Activated T-helper 17 cell treated with anti-CD3 and anti-CD28 coated beads, Interleukin-2, amount 50 U/mL, for 72 hours (primary cell): ENCODE measurements at regions not wholly inside any gene's neighbourhood (a gene's known extent, or its start where the extent isn't known, plus 50 kb on each side); places are given as distances from the start of the nearest gene placed in this dataset.
"Not testable (repeated sequence)": the region's sequence is repeated elsewhere in the genome, so short reads cannot be mapped to it uniquely, and the experiment has no call there.

ENCODE experiments used
- ATAC-seq: fragments of 150-1000 bp; cut with Tn5 transposase; replicated peaks from 2 replicates; pipeline ENCODE4 v1.10.0; 2021; ENCODE audit warnings: mild to moderate bottlenecking, moderate library complexity
- H3K27ac Mint-ChIP-seq: one replicate; pipeline ENCODE4 v1.8.0; 2022; ENCODE audit warnings: mixed read lengths
- H3K27me3 Mint-ChIP-seq: one replicate; pipeline ENCODE4 v1.8.0; 2022; ENCODE audit warnings: mixed read lengths
- H3K36me3 Mint-ChIP-seq: one replicate; pipeline ENCODE4 v1.8.0; 2022; ENCODE audit warnings: low read depth, mild to moderate bottlenecking, mixed read lengths
- H3K4me1 Mint-ChIP-seq: one replicate; pipeline ENCODE4 v1.8.0; 2022; ENCODE audit warnings: mixed read lengths
- H3K4me3 Mint-ChIP-seq: one replicate; pipeline ENCODE4 v1.8.0; 2022; ENCODE audit warnings: mild to moderate bottlenecking, mixed read lengths
- H3K9me3 Mint-ChIP-seq: one replicate; pipeline ENCODE4 v1.8.0; 2022; ENCODE audit warnings: mixed read lengths

GRCh38 chr6:82616386-82617028 is 252.9 kb downstream of the TPBG start:
- Mint-ChIP-seq H3K4me1 (no peaks in the 10 kb centered on the region), H3K4me3 (no peak overlapping the region), H3K27me3 (no peaks in the 10 kb centered on the region), H3K27ac (no peak overlapping the region), H3K9me3 (peaks cover 7% of the 10 kb centered on the region), H3K36me3 (no peaks in the 10 kb centered on the region)
- ATAC-seq = no peak

GRCh38 chr6:82617648-82618047 is 254.0 kb downstream of the TPBG start:
- Mint-ChIP-seq H3K9me3 (peaks cover 7% of the 10 kb centered on the region), H3K36me3 (no peaks in the 10 kb centered on the region), H3K27ac (no peak overlapping the region), H3K27me3 (no peaks in the 10 kb centered on the region), H3K4me3 (no peak overlapping the region), H3K4me1 (no peaks in the 10 kb centered on the region)
- ATAC-seq = no peak

- Mint-ChIP-seq H3K4me3 (no peak overlapping the region), H3K27me3 (no peaks in the 10 kb centered on the region), H3K27ac (no peak overlapping the region), H3K9me3 (peaks cover 7% of the 10 kb centered on the region), H3K4me1 (no peaks in the 10 kb centered on the region), H3K36me3 (no peaks in the 10 kb centered on the region)
- no peak for ATAC-seq
These were observed 256.0 kb downstream of the TPBG start for GRCh38 chr6:82619573-82619972.

- Mint-ChIP-seq H3K4me3 (no peak overlapping the region), H3K27ac (no peak overlapping the region), H3K9me3 (peaks cover 7% of the 10 kb centered on the region), H3K27me3 (no peaks in the 10 kb centered on the region), H3K4me1 (no peaks in the 10 kb centered on the region), H3K36me3 (no peaks in the 10 kb centered on the region)
- ATAC-seq = no peak
These were observed 258.8 kb downstream of the TPBG start for GRCh38 chr6:82622461-82622860.

- peaks cover 9% of the 10 kb centered on the region for H3K27me3 Mint-ChIP-seq
- H3K9me3 Mint-ChIP-seq = peaks cover 7% of the 10 kb centered on the region
- H3K27ac Mint-ChIP-seq = no peak overlapping the region
- no peak for ATAC-seq
- no peaks in the 10 kb centered on the region for H3K36me3 Mint-ChIP-seq
- H3K4me3 Mint-ChIP-seq = no peak overlapping the region
- H3K4me1 Mint-ChIP-seq = no peaks in the 10 kb centered on the region
These were observed 260.6 kb downstream of the TPBG start for GRCh38 chr6:82624251-82624650.

- not testable (repeated sequence) for H3K36me3 Mint-ChIP-seq, H3K9me3 Mint-ChIP-seq, H3K4me3 Mint-ChIP-seq, H3K4me1 Mint-ChIP-seq, ATAC-seq, H3K27ac Mint-ChIP-seq
- peaks cover 15% of the 10 kb centered on the region for H3K27me3 Mint-ChIP-seq
These were observed 263.3 kb downstream of the TPBG start for GRCh38 chr6:82626946-82627345.

- H3K4me3 Mint-ChIP-seq = no peak overlapping the region
- H3K9me3 Mint-ChIP-seq = no peaks in the 10 kb centered on the region
- H3K27ac Mint-ChIP-seq = no peak overlapping the region
- ATAC-seq = no peak
- no peaks in the 10 kb centered on the region for H3K36me3 Mint-ChIP-seq
- peaks cover 15% of the 10 kb centered on the region for H3K27me3 Mint-ChIP-seq
- no peaks in the 10 kb centered on the region for H3K4me1 Mint-ChIP-seq
These were observed 266.3 kb downstream of the TPBG start for GRCh38 chr6:82629921-82630320.

GRCh38 chr6:82641677-82642076 is 278.1 kb downstream of the TPBG start:
- no peak overlapping the region for H3K27ac Mint-ChIP-seq
- H3K9me3 Mint-ChIP-seq = no peaks in the 10 kb centered on the region
- H3K4me1 Mint-ChIP-seq = no peaks in the 10 kb centered on the region
- H3K36me3 Mint-ChIP-seq = no peaks in the 10 kb centered on the region
- ATAC-seq = no peak
- no peak overlapping the region for H3K4me3 Mint-ChIP-seq
- H3K27me3 Mint-ChIP-seq = no peaks in the 10 kb centered on the region

GRCh38 chr6:82645536-82646230 is 282.1 kb downstream of the TPBG start:
- ATAC-seq = no peak
- H3K27ac Mint-ChIP-seq = no peak overlapping the region
- no peak overlapping the region for H3K4me3 Mint-ChIP-seq
- H3K9me3 Mint-ChIP-seq = no peaks in the 10 kb centered on the region
- H3K36me3 Mint-ChIP-seq = no peaks in the 10 kb centered on the region
- no peaks in the 10 kb centered on the region for H3K27me3 Mint-ChIP-seq
- H3K4me1 Mint-ChIP-seq = no peaks in the 10 kb centered on the region

GRCh38 chr6:82646231-82646615 is 282.6 kb downstream of the TPBG start:
- no peaks in the 10 kb centered on the region for H3K27me3 Mint-ChIP-seq
- ATAC-seq = no peak
- no peaks in the 10 kb centered on the region for H3K4me1 Mint-ChIP-seq
- no peak overlapping the region for H3K4me3 Mint-ChIP-seq
- no peaks in the 10 kb centered on the region for H3K9me3 Mint-ChIP-seq
- no peaks in the 10 kb centered on the region for H3K36me3 Mint-ChIP-seq
- no peak overlapping the region for H3K27ac Mint-ChIP-seq

- Mint-ChIP-seq H3K4me1 (no peaks in the 10 kb centered on the region), H3K27me3 (no peaks in the 10 kb centered on the region), H3K9me3 (no peaks in the 10 kb centered on the region), H3K36me3 (no peaks in the 10 kb centered on the region), H3K4me3 (no peak overlapping the region), H3K27ac (no peak overlapping the region)
- no peak for ATAC-seq
These were observed 288.3 kb downstream of the TPBG start for GRCh38 chr6:82651845-82652335.

GRCh38 chr6:82679232-82679631 is 315.6 kb downstream of the TPBG start:
- Mint-ChIP-seq H3K27me3 (peaks cover 9% of the 10 kb centered on the region), H3K9me3 (peaks cover 12% of the 10 kb centered on the region), H3K36me3 (no peaks in the 10 kb centered on the region), H3K4me1 (no peaks in the 10 kb centered on the region), H3K4me3 (no peak overlapping the region), H3K27ac (no peak overlapping the region)
- ATAC-seq = no peak

- H3K9me3 Mint-ChIP-seq = peaks cover 12% of the 10 kb centered on the region
- no peak overlapping the region for H3K4me3 Mint-ChIP-seq
- no peaks in the 10 kb centered on the region for H3K4me1 Mint-ChIP-seq
- H3K36me3 Mint-ChIP-seq = no peaks in the 10 kb centered on the region
- no peak overlapping the region for H3K27ac Mint-ChIP-seq
- no peak for ATAC-seq
- peaks cover 9% of the 10 kb centered on the region for H3K27me3 Mint-ChIP-seq
These were observed 316.6 kb downstream of the TPBG start for GRCh38 chr6:82680192-82680591.

GRCh38 chr6:82681119-82681714 is 317.6 kb downstream of the TPBG start:
- Mint-ChIP-seq H3K27ac (no peak overlapping the region), H3K27me3 (peaks cover 9% of the 10 kb centered on the region), H3K4me1 (no peaks in the 10 kb centered on the region), H3K36me3 (no peaks in the 10 kb centered on the region), H3K4me3 (no peak overlapping the region), H3K9me3 (peaks cover 9% of the 10 kb centered on the region)
- no peak for ATAC-seq

GRCh38 chr6:82686719-82687118 is 323.1 kb downstream of the TPBG start:
- Mint-ChIP-seq H3K9me3 (no peaks in the 10 kb centered on the region), H3K27ac (no peak overlapping the region), H3K4me3 (no peak overlapping the region), H3K36me3 (no peaks in the 10 kb centered on the region), H3K4me1 (no peaks in the 10 kb centered on the region), H3K27me3 (no peaks in the 10 kb centered on the region)
- ATAC-seq = no peak
